Colonic mucosa (tissue), 4 donors: ENCODE measurements at regions not wholly inside any gene's neighbourhood (a gene's known extent, or its start where the extent isn't known, plus 50 kb on each side); places are given as distances from the start of the nearest gene placed in this dataset.

Experiments
- DNase-seq: peaks from one replicate; pipeline ENCODE4 v3.0.0-alpha.2; 2020
- H3K27ac ChIP-seq: fragments of 200-600 bp; one replicate; pipeline ENCODE4 v1.8.0; 2021
- H3K27me3 ChIP-seq: fragments of 200-600 bp; one replicate; pipeline ENCODE4 v1.8.0; 2021
- H3K36me3 ChIP-seq: fragments of 200-600 bp; one replicate; pipeline ENCODE4 v1.8.0; 2021
- H3K4me1 ChIP-seq: fragments of 200-600 bp; one replicate; pipeline ENCODE4 v1.8.0; 2021; ENCODE audit warnings: mild to moderate bottlenecking
- H3K4me3 ChIP-seq: fragments of 200-600 bp; one replicate; pipeline ENCODE4 v1.8.0; 2021
- H3K9ac ChIP-seq, 2 donors: one replicate each; pipeline ENCODE4 v1.7.0; 2013; ENCODE audit warnings: control low read depth in 2 of 2, low read depth in 2 of 2, low read length in 2 of 2
- H3K9me3 ChIP-seq: fragments of 200-600 bp; one replicate; pipeline ENCODE4 v1.8.0; 2021
- intact Hi-C: fragments of 100-400 bp; cut with DNase I; formaldehyde crosslinking; loops from one replicate; pipeline ENCODE4 v1.14.1; 2022
- TF ChIP-seq, protein P1 (sequence below): fragments of 200-600 bp; IDR thresholded peaks from one replicate; pipeline ENCODE4 v1.8.0; 2022; ENCODE audit warnings: antibody characterized with exemption, mild to moderate bottlenecking
- donor health status: healthy.
- donor health status: DM: no; HTN: no; CAD: no.
- donor health status: DM: no; HTN: no; CAD: no.

DNA sequence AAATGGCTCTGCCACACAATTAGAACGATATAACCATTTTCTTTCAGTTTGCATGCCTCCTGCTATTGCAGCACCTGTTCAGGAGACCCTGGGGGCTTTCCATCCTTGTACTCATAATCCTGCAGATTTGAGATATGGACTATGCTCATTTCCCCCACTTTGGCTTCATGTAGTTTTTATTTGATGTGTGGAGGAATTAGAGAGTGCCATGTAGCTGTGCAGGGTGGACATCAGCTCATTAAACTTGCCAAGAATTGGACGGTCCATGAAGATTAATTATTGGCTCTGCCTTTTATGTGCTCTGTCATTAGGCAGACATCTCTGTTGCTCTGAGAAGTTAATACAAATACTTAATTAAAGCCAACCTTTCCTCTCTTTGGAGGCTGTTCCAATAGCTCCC lies 66.2 kb upstream of the CD83 start:
- Histone ChIP-seq H3K9me3 (no peaks in the 10 kb centered on the region), H3K27me3 (no peaks in the 10 kb centered on the region), H3K27ac (no peak overlapping the region), H3K36me3 (no peaks in the 10 kb centered on the region), H3K4me1 (no peaks in the 10 kb centered on the region), H3K4me3 (no peak overlapping the region), H3K9ac (no peak overlapping the region)
- intact Hi-C loops: no loop called here
- no peak for DNase-seq
- TF ChIP-seq, protein P1, sequence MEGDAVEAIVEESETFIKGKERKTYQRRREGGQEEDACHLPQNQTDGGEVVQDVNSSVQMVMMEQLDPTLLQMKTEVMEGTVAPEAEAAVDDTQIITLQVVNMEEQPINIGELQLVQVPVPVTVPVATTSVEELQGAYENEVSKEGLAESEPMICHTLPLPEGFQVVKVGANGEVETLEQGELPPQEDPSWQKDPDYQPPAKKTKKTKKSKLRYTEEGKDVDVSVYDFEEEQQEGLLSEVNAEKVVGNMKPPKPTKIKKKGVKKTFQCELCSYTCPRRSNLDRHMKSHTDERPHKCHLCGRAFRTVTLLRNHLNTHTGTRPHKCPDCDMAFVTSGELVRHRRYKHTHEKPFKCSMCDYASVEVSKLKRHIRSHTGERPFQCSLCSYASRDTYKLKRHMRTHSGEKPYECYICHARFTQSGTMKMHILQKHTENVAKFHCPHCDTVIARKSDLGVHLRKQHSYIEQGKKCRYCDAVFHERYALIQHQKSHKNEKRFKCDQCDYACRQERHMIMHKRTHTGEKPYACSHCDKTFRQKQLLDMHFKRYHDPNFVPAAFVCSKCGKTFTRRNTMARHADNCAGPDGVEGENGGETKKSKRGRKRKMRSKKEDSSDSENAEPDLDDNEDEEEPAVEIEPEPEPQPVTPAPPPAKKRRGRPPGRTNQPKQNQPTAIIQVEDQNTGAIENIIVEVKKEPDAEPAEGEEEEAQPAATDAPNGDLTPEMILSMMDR: no peak

DNA sequence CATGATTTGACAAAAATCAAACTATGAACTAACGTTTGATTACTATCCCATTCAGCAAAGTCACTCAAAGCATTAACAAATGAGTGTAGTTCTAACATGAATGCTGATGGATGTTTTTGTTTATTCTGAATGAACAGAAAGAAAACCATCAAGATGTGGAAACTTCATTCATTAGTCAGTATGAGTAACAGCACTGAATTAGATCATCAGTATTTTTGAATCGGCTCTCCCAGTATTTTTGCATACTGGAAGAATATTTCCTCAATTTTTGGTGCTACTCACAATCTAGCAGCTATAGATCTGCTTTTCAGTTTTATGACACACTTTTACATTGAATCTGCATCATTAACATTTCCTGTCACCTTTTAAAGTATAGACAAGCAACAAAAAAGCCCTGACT lies 63.8 kb upstream of the CD83 start:
- H3K9ac ChIP-seq: no peak overlapping the region
- H3K4me1 ChIP-seq: no peaks in the 10 kb centered on the region
- H3K27ac ChIP-seq: no peak overlapping the region
- TF ChIP-seq, protein P1: no peak
- no peaks in the 10 kb centered on the region for H3K36me3 ChIP-seq
- no peaks in the 10 kb centered on the region for H3K27me3 ChIP-seq
- intact Hi-C loops: no loop called here
- no peak overlapping the region for H3K4me3 ChIP-seq
- no peaks in the 10 kb centered on the region for H3K9me3 ChIP-seq
- no peak for DNase-seq

DNA sequence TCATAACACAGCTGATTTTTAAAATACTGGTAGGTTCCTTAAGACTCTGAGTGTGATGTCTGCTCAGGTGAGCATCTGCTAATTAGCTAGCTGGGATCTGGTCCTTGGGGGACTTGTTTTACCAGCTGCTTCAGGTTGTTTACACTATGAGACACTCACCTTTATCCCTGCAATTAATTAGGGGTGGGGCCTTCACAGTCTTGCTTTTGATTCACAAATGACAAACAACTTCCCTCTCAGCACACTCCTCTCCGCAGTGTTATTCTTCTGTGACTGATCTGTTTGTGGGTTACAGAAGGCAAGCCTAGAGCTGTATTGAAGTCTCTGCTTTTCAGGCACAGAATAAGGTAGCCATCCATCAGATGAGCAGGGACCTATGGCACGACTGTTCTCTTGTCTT lies 62.0 kb upstream of the CD83 start:
- Histone ChIP-seq H3K27me3 (no peaks in the 10 kb centered on the region), H3K27ac (no peak overlapping the region), H3K4me1 (no peaks in the 10 kb centered on the region), H3K36me3 (no peaks in the 10 kb centered on the region), H3K4me3 (no peak overlapping the region), H3K9me3 (no peaks in the 10 kb centered on the region), H3K9ac (no peak overlapping the region)
- intact Hi-C loops: no loop called here
- no peak for DNase-seq
- TF ChIP-seq, protein P1: no peak

GRCh38 chr6:14058029-14058695 lies 59.4 kb upstream of the CD83 start:
- Histone ChIP-seq H3K9ac (no peak overlapping the region), H3K27ac (no peak overlapping the region), H3K9me3 (no peaks in the 10 kb centered on the region), H3K4me1 (no peaks in the 10 kb centered on the region), H3K36me3 (no peaks in the 10 kb centered on the region), H3K27me3 (no peaks in the 10 kb centered on the region), H3K4me3 (no peak overlapping the region)
- intact Hi-C loops: no loop called here
- TF ChIP-seq, protein P1: no peak
- DNase-seq: no peak

GRCh38 chr6:14058735-14059134 lies 58.8 kb upstream of the CD83 start:
- intact Hi-C loops: no loop called here
- H3K4me1 ChIP-seq: no peaks in the 10 kb centered on the region
- no peaks in the 10 kb centered on the region for H3K36me3 ChIP-seq
- no peak overlapping the region for H3K4me3 ChIP-seq
- no peaks in the 10 kb centered on the region for H3K9me3 ChIP-seq
- DNase-seq: no peak
- H3K27ac ChIP-seq: no peak overlapping the region
- H3K9ac ChIP-seq: no peak overlapping the region
- TF ChIP-seq, protein P1: no peak
- H3K27me3 ChIP-seq: no peaks in the 10 kb centered on the region
